ENCODE measurements at regions not wholly inside any gene's neighbourhood (a gene's known extent, or its start where the extent isn't known, plus 50 kb on each side); places are given as distances from the start of the nearest gene placed in this dataset.

GRCh38 chr11:134515081-134515960 lies 103.3 kb upstream of the B3GAT1 start:
- Mint-ChIP-seq H3K27ac (no peak overlapping the region), H3K36me3 (no peaks in the 10 kb centered on the region), H3K27me3 (peaks cover 3% of the 10 kb centered on the region), H3K4me1 (no peaks in the 10 kb centered on the region), H3K4me3 (no peak overlapping the region), H3K9me3 (no peaks in the 10 kb centered on the region)
- no peak for DNase-seq

- H3K27ac Mint-ChIP-seq = no peak overlapping the region
- peaks cover 3% of the 10 kb centered on the region for H3K27me3 Mint-ChIP-seq
- H3K4me3 Mint-ChIP-seq = no peak overlapping the region
- no peaks in the 10 kb centered on the region for H3K9me3 Mint-ChIP-seq
- H3K36me3 Mint-ChIP-seq = no peaks in the 10 kb centered on the region
- DNase-seq = no peak
- no peaks in the 10 kb centered on the region for H3K4me1 Mint-ChIP-seq
These were observed 102.4 kb upstream of the B3GAT1 start for GRCh38 chr11:134514354-134514951.

GRCh38 chr11:134513585-134514120 lies 101.6 kb upstream of the B3GAT1 start:
- H3K9me3 Mint-ChIP-seq = no peaks in the 10 kb centered on the region
- no peak for DNase-seq
- H3K27ac Mint-ChIP-seq = no peak overlapping the region
- peaks cover 3% of the 10 kb centered on the region for H3K27me3 Mint-ChIP-seq
- no peaks in the 10 kb centered on the region for H3K4me1 Mint-ChIP-seq
- no peaks in the 10 kb centered on the region for H3K36me3 Mint-ChIP-seq
- no peak overlapping the region for H3K4me3 Mint-ChIP-seq

GRCh38 chr11:134512571-134513538 lies 100.8 kb upstream of the B3GAT1 start:
- no peak for DNase-seq
- H3K36me3 Mint-ChIP-seq = no peaks in the 10 kb centered on the region

GRCh38 chr11:134512061-134512460 lies 100.0 kb upstream of the B3GAT1 start:
- Mint-ChIP-seq H3K4me1 (no peaks in the 10 kb centered on the region), H3K27me3 (peaks cover 3% of the 10 kb centered on the region), H3K9me3 (no peaks in the 10 kb centered on the region), H3K4me3 (no peak overlapping the region), H3K36me3 (no peaks in the 10 kb centered on the region), H3K27ac (no peak overlapping the region)
- DNase-seq = no peak

More at GRCh38 chr11:134512571-134513538, 100.8 kb upstream of the B3GAT1 start:
- Mint-ChIP-seq H3K27ac (no peak overlapping the region), H3K9me3 (no peaks in the 10 kb centered on the region), H3K4me3 (no peak overlapping the region), H3K27me3 (peaks cover 3% of the 10 kb centered on the region), H3K4me1 (no peaks in the 10 kb centered on the region)

- Mint-ChIP-seq H3K4me1 (no peaks in the 10 kb centered on the region), H3K27ac (no peak overlapping the region)
These were observed 99.2 kb upstream of the B3GAT1 start for GRCh38 chr11:134511255-134511654.

GRCh38 chr11:134510233-134511040 lies 98.4 kb upstream of the B3GAT1 start:
- no peak overlapping the region for H3K4me3 Mint-ChIP-seq
- DNase-seq = no peak
- no peaks in the 10 kb centered on the region for H3K4me1 Mint-ChIP-seq
- peaks cover 3% of the 10 kb centered on the region for H3K27me3 Mint-ChIP-seq
- H3K36me3 Mint-ChIP-seq = no peaks in the 10 kb centered on the region
- no peaks in the 10 kb centered on the region for H3K9me3 Mint-ChIP-seq
- no peak overlapping the region for H3K27ac Mint-ChIP-seq

More at GRCh38 chr11:134511255-134511654, 99.2 kb upstream of the B3GAT1 start:
- Mint-ChIP-seq H3K27me3 (peaks cover 3% of the 10 kb centered on the region), H3K9me3 (no peaks in the 10 kb centered on the region), H3K36me3 (no peaks in the 10 kb centered on the region), H3K4me3 (no peak overlapping the region)
- DNase-seq = no peak

GRCh38 chr11:134509381-134510232 lies 97.6 kb upstream of the B3GAT1 start:
- Mint-ChIP-seq H3K4me3 (no peak overlapping the region), H3K27ac (no peak overlapping the region), H3K9me3 (no peaks in the 10 kb centered on the region), H3K36me3 (no peaks in the 10 kb centered on the region), H3K27me3 (peaks cover 3% of the 10 kb centered on the region), H3K4me1 (no peaks in the 10 kb centered on the region)
- no peak for DNase-seq

GRCh38 chr11:134508219-134508990 lies 96.4 kb upstream of the B3GAT1 start:
- H3K4me1 Mint-ChIP-seq = no peaks in the 10 kb centered on the region
- no peak for DNase-seq
- peaks cover 8% of the 10 kb centered on the region for H3K27me3 Mint-ChIP-seq
- H3K27ac Mint-ChIP-seq = no peak overlapping the region
- no peaks in the 10 kb centered on the region for H3K36me3 Mint-ChIP-seq
- no peaks in the 10 kb centered on the region for H3K9me3 Mint-ChIP-seq
- H3K4me3 Mint-ChIP-seq = no peak overlapping the region

GRCh38 chr11:134506046-134506445 lies 94.0 kb upstream of the B3GAT1 start:
- no peak overlapping the region for H3K4me3 Mint-ChIP-seq
- no peaks in the 10 kb centered on the region for H3K36me3 Mint-ChIP-seq
- no peak for DNase-seq
- H3K4me1 Mint-ChIP-seq = no peaks in the 10 kb centered on the region
- peaks cover 12% of the 10 kb centered on the region for H3K27me3 Mint-ChIP-seq
- no peak overlapping the region for H3K27ac Mint-ChIP-seq
- no peaks in the 10 kb centered on the region for H3K9me3 Mint-ChIP-seq

- Mint-ChIP-seq H3K27ac (no peak overlapping the region), H3K4me1 (no peaks in the 10 kb centered on the region), H3K36me3 (no peaks in the 10 kb centered on the region), H3K4me3 (no peak overlapping the region), H3K9me3 (no peaks in the 10 kb centered on the region), H3K27me3 (peaks cover 12% of the 10 kb centered on the region)
- no peak for DNase-seq
These were observed 93.1 kb upstream of the B3GAT1 start for GRCh38 chr11:134505125-134505524.

GRCh38 chr11:134504146-134504905 lies 92.3 kb upstream of the B3GAT1 start:
- H3K4me1 Mint-ChIP-seq = no peaks in the 10 kb centered on the region
- H3K9me3 Mint-ChIP-seq = no peaks in the 10 kb centered on the region
- H3K4me3 Mint-ChIP-seq = no peak overlapping the region
- H3K36me3 Mint-ChIP-seq = no peaks in the 10 kb centered on the region
- peaks cover 12% of the 10 kb centered on the region for H3K27me3 Mint-ChIP-seq
- no peak for DNase-seq
- no peak overlapping the region for H3K27ac Mint-ChIP-seq
